ENCODE measurements at regions not wholly inside any gene's neighbourhood (a gene's known extent, or its start where the extent isn't known, plus 50 kb on each side); places are given as distances from the start of the nearest gene placed in this dataset.
"Not testable (repeated sequence)": the region's sequence is repeated elsewhere in the genome, so short reads cannot be mapped to it uniquely, and the experiment has no call there.

DNA sequence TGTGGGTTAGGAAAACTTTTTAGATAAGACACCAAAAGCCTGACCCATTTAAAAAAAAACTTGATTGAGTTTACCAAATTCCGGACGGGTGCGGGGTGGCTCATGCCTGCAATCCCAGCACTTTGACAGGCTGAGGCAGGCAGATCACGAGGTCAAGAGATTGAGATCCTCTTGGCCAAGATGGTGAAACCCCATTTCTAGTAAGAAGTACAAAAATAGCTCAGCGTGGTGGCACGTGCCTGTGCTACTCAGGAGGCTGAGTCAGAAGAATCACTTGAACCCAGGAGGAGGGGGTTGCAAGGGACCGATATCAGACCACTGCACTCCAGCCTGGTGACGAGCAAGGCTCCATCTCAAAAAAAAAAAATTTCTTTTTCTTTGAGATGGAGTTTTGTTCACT, 307.8 kb upstream of the USP9Y start:
- CTCF ChIA-PET = no interaction called here
- no peak for ATAC-seq

DNA sequence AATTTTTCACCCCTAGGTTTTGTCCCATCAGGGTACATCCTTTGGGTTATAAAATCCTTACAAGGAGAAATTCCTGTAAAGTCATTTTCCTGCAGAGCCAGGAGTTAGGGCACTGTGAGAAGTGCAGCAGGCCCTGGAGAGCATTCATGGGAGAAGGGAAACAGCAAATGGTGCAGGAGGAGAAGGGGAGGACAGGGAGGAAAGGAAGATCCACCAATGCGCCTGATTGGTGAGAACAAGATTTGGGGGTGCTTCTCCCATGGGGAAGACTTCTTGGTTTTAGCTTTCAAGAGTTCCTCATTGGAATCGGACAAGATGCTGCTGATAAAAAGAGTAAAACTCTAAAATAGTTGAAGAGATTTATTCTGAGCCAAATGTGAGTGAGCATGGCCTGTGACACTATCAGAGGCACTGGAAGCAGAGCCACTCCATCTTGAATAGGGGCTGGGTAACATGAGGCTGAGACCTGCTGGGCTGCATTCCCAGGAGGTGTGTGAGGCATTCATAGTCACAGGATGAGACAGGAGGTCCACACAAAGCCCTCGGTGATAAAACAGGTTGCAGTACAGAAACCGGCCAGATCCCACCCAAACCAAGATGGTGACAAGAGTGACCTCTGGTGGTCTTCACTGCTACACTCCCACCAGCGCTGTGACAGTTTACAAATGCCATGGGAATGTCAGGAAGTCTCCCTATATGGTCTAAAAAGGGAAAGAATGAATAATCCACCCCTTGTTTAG, 305.5 kb upstream of the USP9Y start:
- H3K9me3 Mint-ChIP-seq = peaks cover 20% of the 10 kb centered on the region; the same call in 1 of the 2 replicates
- H3K27ac Mint-ChIP-seq; H3K27me3 Mint-ChIP-seq (ENCODE audit: low read depth); CTCF ChIA-PET; POLR2A ChIA-PET; H3K4me3 Mint-ChIP-seq; H3K4me1 Mint-ChIP-seq; H3K36me3 Mint-ChIP-seq: not testable (repeated sequence)
- DNase-seq (ENCODE audit: low spot score) (peak; percentile 10), ATAC-seq (peak; percentile 80)

More for the DNA sequence above, 307.8 kb upstream of the USP9Y start:
- H3K9me3 Mint-ChIP-seq = peaks cover 20% of the 10 kb centered on the region; the same call in 1 of the 2 replicates
- POLR2A ChIA-PET = no interaction called here
- DNase-seq (ENCODE audit: low spot score) = no peak
- no peaks in the 10 kb centered on the region; the same call in 1 of the 2 replicates for H3K27me3 Mint-ChIP-seq (ENCODE audit: low read depth)
- H3K36me3 Mint-ChIP-seq = peaks cover 8% of the 10 kb centered on the region
- TF ChIP-seq, protein P1, sequence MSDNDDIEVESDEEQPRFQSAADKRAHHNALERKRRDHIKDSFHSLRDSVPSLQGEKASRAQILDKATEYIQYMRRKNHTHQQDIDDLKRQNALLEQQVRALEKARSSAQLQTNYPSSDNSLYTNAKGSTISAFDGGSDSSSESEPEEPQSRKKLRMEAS (CRISPR knock-in tag; IDR thresholded peaks at IDR 0.05) = no peak
- no peak for TF ChIP-seq RELA (CRISPR knock-in tag; IDR thresholded peaks at IDR 0.05; ENCODE audit: borderline replicate concordance)
- H3K4me3 Mint-ChIP-seq = no peak overlapping the region
- no peak overlapping the region for H3K27ac Mint-ChIP-seq
- no peaks in the 10 kb centered on the region for H3K4me1 Mint-ChIP-seq

DNA sequence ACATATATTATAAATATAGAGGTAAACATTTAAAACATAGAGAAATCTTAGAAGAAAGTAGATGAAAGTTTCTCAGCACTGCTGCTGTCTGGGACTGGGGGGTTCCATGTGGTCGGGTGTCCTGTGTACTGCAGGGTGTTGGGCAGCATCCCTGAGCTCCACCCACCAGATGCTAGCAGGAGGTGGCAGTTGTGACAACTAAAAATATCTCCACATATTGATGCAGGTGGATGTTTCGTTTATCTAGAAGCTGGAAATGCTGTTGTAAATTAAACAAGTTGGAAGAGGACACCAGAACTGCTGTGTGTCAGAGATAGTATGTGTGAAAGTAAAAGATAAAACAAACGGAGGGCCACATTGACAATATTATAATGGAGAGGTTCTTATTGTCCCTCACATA, 297.1 kb upstream of the USP9Y start:
- H3K9me3 Mint-ChIP-seq = peaks cover 15% of the 10 kb centered on the region
- no peak overlapping the region for H3K4me3 Mint-ChIP-seq
- no peak for ATAC-seq
- no peak overlapping the region for H3K27ac Mint-ChIP-seq
- H3K4me1 Mint-ChIP-seq = no peaks in the 10 kb centered on the region
- H3K36me3 Mint-ChIP-seq = peaks cover 5% of the 10 kb centered on the region
- ChIA-PET CTCF (no interaction called here), POLR2A (no interaction called here)
- no peaks in the 10 kb centered on the region for H3K27me3 Mint-ChIP-seq (ENCODE audit: low read depth)
- no peak for TF ChIP-seq EMX1 (CRISPR knock-in tag; IDR thresholded peaks at IDR 0.05)
- no peak for TF ChIP-seq NFYB (CRISPR knock-in tag; conservative IDR thresholded peaks at IDR 0.05; ENCODE audit: low read depth)
- TF ChIP-seq, protein P2, sequence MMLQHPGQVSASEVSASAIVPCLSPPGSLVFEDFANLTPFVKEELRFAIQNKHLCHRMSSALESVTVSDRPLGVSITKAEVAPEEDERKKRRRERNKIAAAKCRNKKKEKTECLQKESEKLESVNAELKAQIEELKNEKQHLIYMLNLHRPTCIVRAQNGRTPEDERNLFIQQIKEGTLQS (CRISPR knock-in tag; conservative IDR thresholded peaks at IDR 0.05) = no peak
- no peak for TF ChIP-seq SMAD4 (CRISPR knock-in tag; IDR thresholded peaks at IDR 0.05)
- TF ChIP-seq, protein P3, sequence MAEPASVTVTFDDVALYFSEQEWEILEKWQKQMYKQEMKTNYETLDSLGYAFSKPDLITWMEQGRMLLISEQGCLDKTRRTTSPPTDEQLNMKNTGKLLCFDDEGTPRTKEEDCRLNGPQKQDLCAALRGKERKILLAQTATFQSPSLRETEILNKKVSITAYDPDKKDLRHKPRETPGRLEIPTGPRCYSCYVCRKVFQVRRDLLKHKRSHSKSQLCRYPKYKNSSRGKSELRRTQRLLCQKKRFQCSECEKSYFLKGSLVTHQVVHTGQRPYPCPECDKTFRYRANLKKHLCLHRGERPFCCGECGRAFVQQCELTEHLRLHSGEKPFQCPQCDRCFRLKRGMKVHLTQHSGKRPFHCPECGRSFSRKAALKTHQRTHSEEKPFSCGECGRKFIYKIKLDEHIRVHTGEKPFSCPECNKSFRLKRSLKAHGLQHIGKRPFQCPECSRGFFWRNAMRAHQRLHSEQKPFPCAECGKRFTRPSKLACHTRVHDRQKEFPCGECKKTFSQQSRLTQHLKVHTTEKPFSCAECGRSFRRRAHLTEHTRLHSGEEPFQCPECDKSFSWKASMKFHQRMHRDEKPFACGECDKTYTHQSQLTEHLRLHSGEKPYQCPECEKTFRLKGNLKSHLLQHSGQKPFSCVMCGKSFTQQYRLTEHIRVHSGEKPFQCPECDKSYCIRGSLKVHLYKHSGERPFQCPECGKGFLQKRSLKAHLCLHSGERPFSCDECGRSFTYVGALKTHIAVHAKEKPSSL (CRISPR knock-in tag; conservative IDR thresholded peaks at IDR 0.05) = no peak
- no peak for DNase-seq (ENCODE audit: low spot score)

DNA sequence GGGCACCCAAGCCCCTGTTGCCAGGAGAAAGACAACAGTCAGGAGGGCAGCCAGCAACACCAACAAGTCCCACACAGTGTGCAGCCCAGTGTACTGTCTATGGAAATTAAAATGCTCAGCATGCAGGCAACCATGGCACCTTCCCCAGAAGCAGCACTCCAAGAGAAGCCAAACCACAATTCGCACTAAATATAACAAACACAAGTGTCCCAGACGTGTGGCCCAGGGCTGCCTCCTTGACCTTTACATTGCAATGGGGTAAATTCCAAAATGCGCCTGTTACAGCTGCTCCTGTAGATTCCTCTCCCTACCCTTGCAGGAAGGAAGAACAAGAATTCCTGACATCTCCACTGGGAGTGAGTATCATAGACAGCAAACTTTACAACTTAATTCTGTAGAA, 292.8 kb upstream of the USP9Y start:
- DNase-seq (ENCODE audit: low spot score) (no peak), ATAC-seq (no peak)
- ChIA-PET POLR2A (no interaction called here), CTCF (no interaction called here)
- H3K9me3 Mint-ChIP-seq = peaks cover 28% of the 10 kb centered on the region
- H3K36me3 Mint-ChIP-seq = peaks cover 17% of the 10 kb centered on the region
- TF ChIP-seq, protein P4, sequence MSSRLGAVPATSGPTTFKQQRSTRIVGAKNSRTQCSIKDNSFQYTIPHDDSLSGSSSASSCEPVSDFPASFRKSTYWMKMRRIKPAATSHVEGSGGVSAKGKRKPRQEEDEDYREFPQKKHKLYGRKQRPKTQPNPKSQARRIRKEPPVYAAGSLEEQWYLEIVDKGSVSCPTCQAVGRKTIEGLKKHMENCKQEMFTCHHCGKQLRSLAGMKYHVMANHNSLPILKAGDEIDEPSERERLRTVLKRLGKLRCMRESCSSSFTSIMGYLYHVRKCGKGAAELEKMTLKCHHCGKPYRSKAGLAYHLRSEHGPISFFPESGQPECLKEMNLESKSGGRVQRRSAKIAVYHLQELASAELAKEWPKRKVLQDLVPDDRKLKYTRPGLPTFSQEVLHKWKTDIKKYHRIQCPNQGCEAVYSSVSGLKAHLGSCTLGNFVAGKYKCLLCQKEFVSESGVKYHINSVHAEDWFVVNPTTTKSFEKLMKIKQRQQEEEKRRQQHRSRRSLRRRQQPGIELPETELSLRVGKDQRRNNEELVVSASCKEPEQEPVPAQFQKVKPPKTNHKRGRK (CRISPR knock-in tag; IDR thresholded peaks at IDR 0.05; ENCODE audit: borderline replicate concordance) = no peak
- TF ChIP-seq ZNF671 (CRISPR knock-in tag; IDR thresholded peaks at IDR 0.05) (no peak), SP1 (CRISPR knock-in tag; conservative IDR thresholded peaks at IDR 0.05) (no peak), GRHL2 (CRISPR knock-in tag; IDR thresholded peaks at IDR 0.05; ENCODE audit: insufficient replicate concordance, severe bottlenecking) (no peak), MXD4 (CRISPR knock-in tag; IDR thresholded peaks at IDR 0.05; ENCODE audit: borderline replicate concordance) (no peak), ETV6 (CRISPR knock-in tag; IDR thresholded peaks at IDR 0.05) (no peak), ELF4 (CRISPR knock-in tag; IDR thresholded peaks at IDR 0.05; ENCODE audit: low read depth) (no peak), FOXK1 (CRISPR knock-in tag; IDR thresholded peaks at IDR 0.05) (no peak), ZBTB21 (CRISPR knock-in tag; IDR thresholded peaks at IDR 0.05; ENCODE audit: borderline replicate concordance) (no peak), JAZF1 (CRISPR knock-in tag; IDR thresholded peaks at IDR 0.05) (no peak), NR3C1 (CRISPR knock-in tag; conservative IDR thresholded peaks at IDR 0.05; ENCODE audit: low read depth) (no peak), CREM (CRISPR knock-in tag; IDR thresholded peaks at IDR 0.05) (no peak), FOXP1 (CRISPR knock-in tag; IDR thresholded peaks at IDR 0.05; ENCODE audit: borderline replicate concordance) (no peak)
- TF ChIP-seq, protein P1 (CRISPR knock-in tag; IDR thresholded peaks at IDR 0.05) = no peak
- TF ChIP-seq, protein P2 (CRISPR knock-in tag; conservative IDR thresholded peaks at IDR 0.05) = no peak
- TF ChIP-seq, protein P5, sequence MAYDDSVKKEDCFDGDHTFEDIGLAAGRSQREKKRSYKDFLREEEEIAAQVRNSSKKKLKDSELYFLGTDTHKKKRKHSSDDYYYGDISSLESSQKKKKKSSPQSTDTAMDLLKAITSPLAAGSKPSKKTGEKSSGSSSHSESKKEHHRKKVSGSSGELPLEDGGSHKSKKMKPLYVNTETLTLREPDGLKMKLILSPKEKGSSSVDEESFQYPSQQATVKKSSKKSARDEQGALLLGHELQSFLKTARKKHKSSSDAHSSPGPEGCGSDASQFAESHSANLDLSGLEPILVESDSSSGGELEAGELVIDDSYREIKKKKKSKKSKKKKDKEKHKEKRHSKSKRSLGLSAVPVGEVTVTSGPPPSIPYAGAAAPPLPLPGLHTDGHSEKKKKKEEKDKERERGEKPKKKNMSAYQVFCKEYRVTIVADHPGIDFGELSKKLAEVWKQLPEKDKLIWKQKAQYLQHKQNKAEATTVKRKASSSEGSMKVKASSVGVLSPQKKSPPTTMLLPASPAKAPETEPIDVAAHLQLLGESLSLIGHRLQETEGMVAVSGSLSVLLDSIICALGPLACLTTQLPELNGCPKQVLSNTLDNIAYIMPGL (CRISPR knock-in tag; IDR thresholded peaks at IDR 0.05) = no peak
- H3K4me1 Mint-ChIP-seq = no peaks in the 10 kb centered on the region
- H3K27ac Mint-ChIP-seq = no peak overlapping the region
- H3K27me3 Mint-ChIP-seq (ENCODE audit: low read depth) = no peaks in the 10 kb centered on the region
- H3K4me3 Mint-ChIP-seq = no peak overlapping the region
